HG02970 (cell line): ENCODE measurements at regions not wholly inside any gene's neighbourhood (a gene's known extent, or its start where the extent isn't known, plus 50 kb on each side); places are given as distances from the start of the nearest gene placed in this dataset.
"Not testable (repeated sequence)": the region's sequence is repeated elsewhere in the genome, so short reads cannot be mapped to it uniquely, and the experiment has no call there.

Experiments used
- ATAC-seq: cut with Tn5 transposase; IDR thresholded peaks from one replicate; pipeline ENCODE4 v1.9.1; 2021; ENCODE audit warnings: mild to moderate bottlenecking, moderate library complexity, moderate number of reproducible peaks; ENCODE audit not compliant: unreplicated experiment, low FRiP score

DNA sequence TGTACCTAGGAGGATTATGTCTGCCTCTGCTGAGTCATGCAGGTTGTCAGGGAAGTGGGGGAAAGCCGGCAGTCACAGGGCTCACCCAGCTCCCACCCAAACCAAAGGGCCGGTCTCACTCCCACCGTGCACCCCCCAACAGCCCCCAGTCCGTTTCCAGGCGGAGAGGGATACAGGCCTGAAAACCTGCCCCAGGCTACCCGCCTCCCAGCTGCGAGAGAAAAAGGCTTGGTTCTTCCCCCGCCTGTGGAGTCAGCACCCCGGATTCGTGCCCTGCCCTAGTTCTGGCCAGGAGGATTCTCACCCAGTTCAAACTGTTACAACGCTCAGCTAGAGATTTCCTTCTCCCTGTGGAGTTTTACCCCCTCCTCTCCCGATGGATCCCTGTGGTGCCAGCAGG, 323.6 kb upstream of the ZFP42 start:
- not testable (repeated sequence) for ATAC-seq

DNA sequence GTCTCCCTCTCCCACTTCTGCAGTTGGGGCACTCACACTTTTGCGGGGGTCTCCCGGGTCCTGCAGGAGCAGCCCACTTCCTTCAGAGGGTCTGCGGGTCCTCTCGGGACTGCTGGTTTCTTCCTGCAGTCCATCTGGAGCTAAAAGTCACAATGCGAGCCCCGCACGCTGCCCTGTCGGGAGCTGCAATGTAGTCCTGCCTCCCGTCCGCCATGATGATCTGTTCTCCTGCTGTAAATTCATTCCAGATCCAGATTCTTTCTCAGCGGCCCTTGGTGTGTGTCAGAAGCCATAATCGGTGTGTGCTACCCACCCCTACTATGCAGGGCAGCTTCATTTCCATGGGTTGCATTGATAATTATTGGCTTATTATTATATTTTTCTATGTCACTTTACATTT, 323.0 kb upstream of the ZFP42 start:
- ATAC-seq: not testable (repeated sequence)

GRCh38 chr4:187679450-187679849, 316.1 kb upstream of the ZFP42 start:
- ATAC-seq: no peak

- ATAC-seq: no peak
Observed at GRCh38 chr4:187685247-187685646, 310.3 kb upstream of the ZFP42 start.

- ATAC-seq: no peak
Observed at GRCh38 chr4:187687697-187688096, 307.9 kb upstream of the ZFP42 start.

DNA sequence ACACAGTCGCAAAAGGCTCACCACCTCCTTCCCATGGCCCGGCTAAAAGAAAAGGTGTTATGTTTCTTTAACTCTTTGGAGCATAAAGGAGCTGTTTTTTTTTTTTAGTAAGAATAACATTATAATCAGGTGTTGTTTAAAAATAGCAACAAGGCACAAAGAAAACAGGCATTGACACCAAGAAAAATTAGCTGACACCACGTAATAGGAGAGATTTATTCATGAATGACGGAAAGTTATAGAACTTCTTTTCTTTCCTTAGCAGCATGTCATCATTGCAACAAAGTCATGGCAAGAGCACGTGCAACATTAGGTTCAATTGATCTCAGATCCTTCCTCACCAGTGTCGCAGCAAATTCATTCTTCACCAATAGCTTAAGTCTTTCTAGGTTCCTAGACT, 302.9 kb upstream of the ZFP42 start:
- no peak for ATAC-seq

- ATAC-seq: not testable (repeated sequence)
Observed at GRCh38 chr4:187695531-187695930, 300.0 kb upstream of the ZFP42 start.

- no peak for ATAC-seq
Observed at GRCh38 chr4:187711586-187711985, 284.0 kb upstream of the ZFP42 start.

DNA sequence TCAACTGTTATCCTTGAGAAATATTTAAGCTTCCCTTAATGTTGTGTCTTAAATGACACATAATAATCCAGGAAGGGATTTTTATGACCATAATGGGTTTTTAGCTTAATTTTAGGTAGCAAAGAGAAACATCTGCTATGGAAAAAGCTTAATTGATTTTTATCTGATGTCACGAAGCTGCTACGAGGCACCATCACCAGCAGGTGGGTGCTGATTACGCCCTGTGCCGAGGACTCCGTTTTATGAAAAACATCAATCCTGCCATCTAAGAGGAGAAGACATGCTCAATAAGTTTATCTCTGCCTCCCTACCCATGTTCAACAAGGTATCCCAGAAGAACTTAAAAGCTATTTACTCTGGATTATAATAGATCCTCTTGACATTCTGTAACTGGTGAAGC, 280.6 kb upstream of the ZFP42 start:
- ATAC-seq: no peak

DNA sequence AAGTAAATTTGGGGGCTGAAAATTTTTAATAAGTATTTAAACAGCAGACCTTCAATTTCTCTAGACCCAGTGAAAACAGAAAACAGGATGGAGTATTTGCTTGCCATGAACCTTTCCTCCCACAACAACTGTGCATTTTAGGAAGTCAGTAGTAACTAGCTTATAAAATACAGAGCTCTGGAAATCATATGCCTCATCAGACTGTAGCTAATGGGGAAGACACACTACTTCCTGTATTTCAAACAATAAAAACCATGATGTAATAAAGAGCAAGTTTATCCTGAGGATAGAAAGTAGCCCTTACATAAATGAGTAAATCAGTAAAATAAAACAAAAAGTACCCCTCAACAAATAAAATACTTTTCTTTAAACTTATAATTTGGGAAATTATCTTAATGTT, 280.1 kb upstream of the ZFP42 start:
- no peak for ATAC-seq

DNA sequence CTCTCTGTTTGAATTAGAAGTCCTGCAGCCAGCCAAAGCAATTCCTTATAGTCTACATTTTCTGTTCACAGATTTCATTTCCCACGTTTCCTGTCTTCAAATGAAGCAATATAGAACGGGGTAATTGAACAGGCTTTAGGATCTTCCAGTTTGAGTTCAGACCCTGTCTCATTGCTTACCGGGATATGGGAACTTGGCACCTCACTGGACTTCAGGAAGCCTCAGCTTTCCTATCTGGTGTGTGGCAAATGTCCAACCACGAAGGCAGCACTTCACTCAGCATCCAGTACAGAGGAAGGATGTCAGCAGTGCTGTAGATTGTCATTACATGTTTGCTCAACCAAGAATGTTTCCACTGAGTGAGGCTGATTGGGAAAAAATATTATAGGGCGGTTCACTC, 271.1 kb upstream of the ZFP42 start:
- ATAC-seq: no peak

- ATAC-seq: no peak
Observed at GRCh38 chr4:187726485-187726884, 269.1 kb upstream of the ZFP42 start.

DNA sequence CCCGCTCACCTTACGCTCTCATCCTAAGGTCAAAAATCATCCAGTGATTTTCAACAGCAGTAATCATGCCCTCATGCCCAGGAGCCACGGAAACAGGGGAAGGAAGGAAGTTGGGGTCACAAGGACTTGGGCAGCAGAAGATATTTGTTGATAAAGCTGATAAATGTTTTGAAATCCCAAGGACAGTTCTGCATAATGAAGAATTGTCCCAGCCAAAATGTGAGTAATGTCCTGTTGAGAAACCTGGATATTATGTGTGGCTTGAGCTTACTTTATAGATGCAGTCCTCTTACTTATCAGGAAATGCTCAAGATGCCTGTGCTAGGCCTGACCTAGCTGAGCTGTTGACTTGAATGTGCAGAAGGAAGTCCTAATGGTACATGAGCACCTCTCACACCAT, 263.0 kb upstream of the ZFP42 start:
- no peak for ATAC-seq

DNA sequence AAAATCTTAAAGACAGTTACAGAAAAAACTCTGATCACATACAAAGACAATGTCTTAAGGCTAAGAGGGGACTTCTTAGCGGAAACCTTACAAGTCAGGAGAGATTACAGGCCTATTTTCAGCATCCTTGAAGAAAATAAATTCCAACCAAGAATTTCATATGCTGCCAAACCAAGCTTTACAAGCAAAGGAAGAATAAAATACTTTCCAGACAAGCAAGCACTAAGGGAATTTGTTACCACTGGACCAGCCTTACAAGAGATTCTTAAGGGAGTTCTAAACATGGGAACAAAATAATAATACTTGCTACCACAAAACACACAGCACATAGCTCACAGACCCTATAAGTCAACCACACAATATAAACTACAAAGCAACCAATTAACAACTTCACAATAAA, 255.8 kb upstream of the ZFP42 start:
- no peak for ATAC-seq

DNA sequence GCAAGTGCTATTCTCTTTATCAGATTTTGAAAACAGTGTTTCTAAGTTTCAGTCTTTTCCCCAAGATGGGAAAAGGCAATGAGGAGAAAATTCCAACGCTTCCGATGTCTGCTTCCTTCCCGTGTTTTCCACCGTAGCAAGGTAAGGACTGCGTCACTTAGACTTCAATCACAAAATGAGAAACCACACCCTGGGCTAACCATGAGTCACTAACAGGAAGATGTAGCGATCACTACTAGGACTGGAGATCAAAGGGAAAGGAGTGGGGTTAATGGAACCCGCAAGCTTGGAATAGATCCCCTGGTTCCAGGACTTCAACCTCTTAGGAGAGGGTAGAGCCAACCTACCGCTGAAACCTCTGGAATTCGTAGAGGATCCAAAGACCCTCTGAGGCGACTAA, 250.7 kb upstream of the ZFP42 start:
- no peak for ATAC-seq

DNA sequence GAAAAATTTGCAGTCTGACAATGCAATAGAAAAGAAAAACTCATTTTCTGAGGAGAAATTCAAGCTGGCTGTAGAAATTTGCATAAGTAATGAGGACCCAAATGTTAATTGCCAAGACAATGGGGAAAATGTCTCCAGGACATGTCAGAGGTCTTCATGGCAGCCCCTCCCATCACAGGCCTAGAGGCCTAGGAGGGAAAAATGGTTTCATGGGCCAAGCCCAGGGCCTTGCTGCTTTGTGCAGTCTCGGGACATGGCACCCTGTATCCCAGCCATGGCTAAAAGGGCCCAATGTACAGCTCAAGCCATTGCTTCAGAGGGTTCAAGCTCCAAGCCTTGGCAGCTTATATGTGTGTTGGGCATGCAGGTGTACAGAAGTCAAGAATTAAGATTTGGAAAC, 244.9 kb upstream of the ZFP42 start:
- not testable (repeated sequence) for ATAC-seq

DNA sequence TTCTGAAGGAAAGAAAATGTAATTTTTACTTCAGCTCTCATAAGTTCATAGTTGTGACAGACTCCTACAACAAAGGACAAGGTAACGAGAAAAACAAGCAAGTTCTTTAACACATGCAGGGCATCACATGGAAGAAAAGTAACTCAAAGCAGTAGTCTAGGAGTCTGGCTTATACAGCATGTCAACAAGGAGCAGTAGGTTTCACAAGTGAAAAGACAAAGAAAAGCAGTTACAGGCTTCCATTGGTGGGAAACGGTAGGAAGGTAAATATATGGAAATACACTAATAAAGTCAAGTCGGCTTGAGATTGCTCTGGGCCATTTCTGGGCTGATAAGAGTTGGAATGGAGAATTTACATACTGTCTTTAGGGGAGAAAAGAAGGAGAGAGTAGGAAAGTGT, 228.4 kb upstream of the ZFP42 start:
- ATAC-seq: no peak

- no peak for ATAC-seq
Observed at GRCh38 chr4:187767687-187768086, 227.9 kb upstream of the ZFP42 start.

GRCh38 chr4:187770345-187770744, 225.2 kb upstream of the ZFP42 start:
- ATAC-seq: no peak

DNA sequence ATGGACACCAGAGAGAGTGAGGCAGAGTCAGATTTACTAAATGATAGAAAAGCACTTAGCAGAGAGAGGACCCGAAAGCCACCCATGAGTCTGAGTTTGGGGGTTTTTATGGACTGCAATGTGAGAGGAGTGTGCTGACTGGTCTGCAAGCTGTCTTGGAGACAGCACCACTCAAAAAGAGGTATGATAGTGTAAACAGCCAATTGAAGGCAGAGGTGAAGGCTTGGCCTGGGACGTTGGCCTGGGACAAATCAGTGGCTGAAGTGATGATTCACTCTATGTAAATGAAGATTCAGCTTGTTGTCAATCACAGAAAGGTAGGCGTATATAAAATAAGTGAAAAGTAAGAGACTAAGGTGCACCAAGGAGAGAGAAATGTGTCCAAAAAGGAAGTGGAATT, 217.6 kb upstream of the ZFP42 start:
- ATAC-seq: no peak

DNA sequence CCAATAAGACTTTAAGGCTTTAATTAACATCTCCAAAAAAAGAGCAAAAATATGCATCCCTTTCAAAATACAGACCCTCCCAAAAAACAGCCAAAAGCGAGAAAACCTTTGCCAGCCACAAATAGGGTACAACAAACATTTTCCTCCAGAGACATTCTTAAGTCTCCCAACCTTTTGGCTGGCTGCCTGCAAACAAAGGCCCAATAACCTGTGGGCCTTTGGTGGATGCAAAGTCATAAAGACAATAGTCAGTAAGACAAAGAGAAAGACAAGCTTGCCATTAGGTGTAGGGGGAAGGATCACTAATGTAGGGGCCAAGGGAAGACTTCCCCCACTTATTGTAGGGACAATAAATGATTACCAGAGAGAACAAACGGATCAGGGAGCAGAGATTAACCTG, 215.5 kb upstream of the ZFP42 start:
- ATAC-seq: no peak

DNA sequence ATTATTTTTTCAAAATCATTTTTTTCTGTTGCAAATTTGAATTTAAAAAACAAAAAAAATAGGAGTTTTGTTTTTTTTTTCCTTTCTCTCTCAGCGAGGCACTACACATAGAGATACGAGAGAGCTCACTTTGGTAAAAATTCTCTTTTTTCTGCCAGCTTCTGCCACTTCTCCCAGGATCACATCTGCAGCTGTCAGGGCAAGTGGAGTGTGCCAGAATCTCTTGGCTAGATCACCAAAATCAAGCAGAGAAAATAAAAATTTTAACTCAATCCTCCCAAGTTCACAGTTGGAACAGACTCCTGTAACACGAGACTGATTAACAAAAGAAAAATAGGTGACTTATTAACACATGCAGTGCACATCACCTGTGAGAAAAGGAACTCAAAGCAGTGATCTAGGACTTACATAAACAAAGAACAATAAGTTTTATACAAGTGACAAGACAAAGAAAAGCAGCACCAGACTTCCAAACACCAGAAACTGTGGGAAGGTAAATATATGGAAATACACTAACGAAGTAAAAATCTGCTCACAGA, 213.2 kb upstream of the ZFP42 start:
- no peak for ATAC-seq

- ATAC-seq: no peak
Observed at GRCh38 chr4:187786190-187786589, 209.4 kb upstream of the ZFP42 start.
